BE2C (cell line): ENCODE measurements at regions not wholly inside any gene's neighbourhood (a gene's known extent, or its start where the extent isn't known, plus 50 kb on each side); places are given as distances from the start of the nearest gene placed in this dataset.

Experiments used
- DNase-seq: peaks from one replicate; pipeline ENCODE4 v3.0.0-alpha.2; 2020
- H3K27me3 ChIP-seq: fragments of 250-450 bp; sonication (Bioruptor Pico); 2 replicates; pipeline ENCODE4 v1.5.1; 2020; ENCODE audit warnings: mild to moderate bottlenecking
- H3K36me3 ChIP-seq: fragments of 250-450 bp; sonication (Bioruptor Pico); 2 replicates; pipeline ENCODE4 v1.5.1; 2020; ENCODE audit warnings: mild to moderate bottlenecking
- H3K4me1 ChIP-seq: fragments of 250-450 bp; sonication (Bioruptor Pico); 2 replicates; pipeline ENCODE4 v1.5.1; 2020
- H3K4me3 ChIP-seq: 2 replicates; pipeline ENCODE4 v1.5.1; 2011; ENCODE audit warnings: low read depth, low read length
- H3K9me3 ChIP-seq: fragments of 250-450 bp; sonication (Bioruptor Pico); 2 replicates; pipeline ENCODE4 v1.5.1; 2020
- CTCF ChIP-seq: IDR thresholded peaks from 2 replicates; pipeline ENCODE4 v1.5.1; 2012; ENCODE audit warnings: mild to moderate bottlenecking, low read depth, low read length

- TF ChIP-seq CTCF = no peak
- H3K4me1 ChIP-seq = peaks cover 22% of the 10 kb centered on the region
- H3K27me3 ChIP-seq = no peaks in the 10 kb centered on the region
- H3K4me3 ChIP-seq = no peak overlapping the region
- no peaks in the 10 kb centered on the region for H3K9me3 ChIP-seq
- H3K36me3 ChIP-seq = no peaks in the 10 kb centered on the region
- DNase-seq = no peak
These were observed 395.8 kb upstream of the PHF14 start for GRCh38 chr7:10577866-10578374.

- peak; percentile 82 for DNase-seq
- no peak for TF ChIP-seq CTCF
- Histone ChIP-seq H3K4me1 (peaks cover 27% of the 10 kb centered on the region), H3K36me3 (no peaks in the 10 kb centered on the region), H3K4me3 (no peak overlapping the region), H3K27me3 (no peaks in the 10 kb centered on the region), H3K9me3 (no peaks in the 10 kb centered on the region)
These were observed 394.1 kb upstream of the PHF14 start for GRCh38 chr7:10579561-10579960.

GRCh38 chr7:10584886-10585285 lies 388.8 kb upstream of the PHF14 start:
- no peak for DNase-seq
- TF ChIP-seq CTCF = no peak
- Histone ChIP-seq H3K36me3 (no peaks in the 10 kb centered on the region), H3K4me1 (peaks cover 8% of the 10 kb centered on the region), H3K9me3 (no peaks in the 10 kb centered on the region), H3K27me3 (no peaks in the 10 kb centered on the region), H3K4me3 (no peak overlapping the region)

GRCh38 chr7:10588084-10588483 lies 385.6 kb upstream of the PHF14 start:
- peaks cover 3% of the 10 kb centered on the region for H3K4me1 ChIP-seq
- H3K4me3 ChIP-seq = no peak overlapping the region
- no peak for DNase-seq
- no peak for TF ChIP-seq CTCF
- H3K27me3 ChIP-seq = no peaks in the 10 kb centered on the region
- no peaks in the 10 kb centered on the region for H3K9me3 ChIP-seq
- H3K36me3 ChIP-seq = no peaks in the 10 kb centered on the region

GRCh38 chr7:10592604-10593003 lies 381.1 kb upstream of the PHF14 start:
- Histone ChIP-seq H3K4me3 (no peak overlapping the region), H3K36me3 (no peaks in the 10 kb centered on the region), H3K27me3 (no peaks in the 10 kb centered on the region), H3K4me1 (peaks cover 8% of the 10 kb centered on the region; the same call in 1 of the 2 replicates), H3K9me3 (no peaks in the 10 kb centered on the region)
- TF ChIP-seq CTCF = no peak
- no peak for DNase-seq

- H3K27me3 ChIP-seq = no peaks in the 10 kb centered on the region
- DNase-seq = no peak
- H3K4me3 ChIP-seq = no peak overlapping the region
- H3K4me1 ChIP-seq = peaks cover 8% of the 10 kb centered on the region; the same call in 1 of the 2 replicates
- no peaks in the 10 kb centered on the region for H3K9me3 ChIP-seq
- no peak for TF ChIP-seq CTCF
- H3K36me3 ChIP-seq = no peaks in the 10 kb centered on the region
These were observed 380.6 kb upstream of the PHF14 start for GRCh38 chr7:10593080-10593479.
